ENCODE measurements at regions not wholly inside any gene's neighbourhood (a gene's known extent, or its start where the extent isn't known, plus 50 kb on each side); places are given as distances from the start of the nearest gene placed in this dataset.
A peak's percentile ranks its signal among the peaks of the same experiment; 100 is the strongest.

- no peak for DNase-seq (ENCODE audit: low spot score in 2 of 2)
- ATAC-seq (ENCODE audit: low read depth): no peak
- Mint-ChIP-seq H3K9me3 (no peaks in the 10 kb centered on the region), H3K4me1 (peaks cover 2% of the 10 kb centered on the region), H3K27ac (no peak overlapping the region), H3K27me3 (peaks cover 9% of the 10 kb centered on the region), H3K36me3 (no peaks in the 10 kb centered on the region), H3K4me3 (no peak overlapping the region)
These were observed 92.0 kb upstream of the PPM1J start for GRCh38 chr1:112807117-112807516.

- H3K4me3 Mint-ChIP-seq: no peak overlapping the region
- no peaks in the 10 kb centered on the region for H3K36me3 Mint-ChIP-seq
- ATAC-seq (ENCODE audit: low read depth) (no peak), DNase-seq (ENCODE audit: low spot score in 2 of 2) (no peak)
- no peak overlapping the region for H3K27ac Mint-ChIP-seq
- H3K27me3 Mint-ChIP-seq: peaks cover 9% of the 10 kb centered on the region
- no peaks in the 10 kb centered on the region for H3K9me3 Mint-ChIP-seq
- H3K4me1 Mint-ChIP-seq: peaks cover 2% of the 10 kb centered on the region
These were observed 91.0 kb upstream of the PPM1J start for GRCh38 chr1:112806090-112806642.

- peak overlapping the region; percentile 16 for H3K27ac Mint-ChIP-seq
- ATAC-seq (ENCODE audit: low read depth) (no peak), DNase-seq (ENCODE audit: low spot score in 2 of 2) (no peak)
- H3K4me3 Mint-ChIP-seq: no peak overlapping the region
- H3K27me3 Mint-ChIP-seq: peaks cover 7% of the 10 kb centered on the region
- H3K4me1 Mint-ChIP-seq: peaks cover 2% of the 10 kb centered on the region
- H3K9me3 Mint-ChIP-seq: no peaks in the 10 kb centered on the region
- no peaks in the 10 kb centered on the region for H3K36me3 Mint-ChIP-seq
These were observed 90.2 kb upstream of the PPM1J start for GRCh38 chr1:112805155-112805853.

- H3K9me3 Mint-ChIP-seq: no peaks in the 10 kb centered on the region
- no peak overlapping the region for H3K27ac Mint-ChIP-seq
- peaks cover 7% of the 10 kb centered on the region for H3K27me3 Mint-ChIP-seq
- peaks cover 2% of the 10 kb centered on the region for H3K4me1 Mint-ChIP-seq
- no peak overlapping the region for H3K4me3 Mint-ChIP-seq
- ATAC-seq (ENCODE audit: low read depth): peak; percentile 92
- H3K36me3 Mint-ChIP-seq: no peaks in the 10 kb centered on the region
- DNase-seq (ENCODE audit: low spot score in 2 of 2): peak; percentile 21 to 23
These were observed 89.0 kb upstream of the PPM1J start for GRCh38 chr1:112803906-112804762.

GRCh38 chr1:112800289-112800688 lies 85.2 kb upstream of the PPM1J start:
- H3K4me3 Mint-ChIP-seq: no peak overlapping the region
- H3K9me3 Mint-ChIP-seq: no peaks in the 10 kb centered on the region
- ATAC-seq (ENCODE audit: low read depth): no peak
- H3K36me3 Mint-ChIP-seq: no peaks in the 10 kb centered on the region
- no peak for DNase-seq (ENCODE audit: low spot score in 2 of 2)
- H3K27me3 Mint-ChIP-seq: peaks cover 6% of the 10 kb centered on the region
- peaks cover 6% of the 10 kb centered on the region for H3K4me1 Mint-ChIP-seq
- H3K27ac Mint-ChIP-seq: no peak overlapping the region

- Mint-ChIP-seq H3K9me3 (no peaks in the 10 kb centered on the region), H3K4me3 (no peak overlapping the region), H3K27ac (no peak overlapping the region), H3K27me3 (peaks cover 2% of the 10 kb centered on the region), H3K4me1 (peaks cover 6% of the 10 kb centered on the region), H3K36me3 (no peaks in the 10 kb centered on the region)
- DNase-seq (ENCODE audit: low spot score in 2 of 2) (no peak), ATAC-seq (ENCODE audit: low read depth) (no peak)
These were observed 83.2 kb upstream of the PPM1J start for GRCh38 chr1:112798292-112798691.

- DNase-seq (ENCODE audit: low spot score in 2 of 2) (no peak), ATAC-seq (ENCODE audit: low read depth) (no peak)
- no peaks in the 10 kb centered on the region for H3K36me3 Mint-ChIP-seq
- H3K4me1 Mint-ChIP-seq: peaks cover 6% of the 10 kb centered on the region
- no peaks in the 10 kb centered on the region for H3K27me3 Mint-ChIP-seq
- H3K9me3 Mint-ChIP-seq: no peaks in the 10 kb centered on the region
- no peak overlapping the region for H3K27ac Mint-ChIP-seq
- no peak overlapping the region for H3K4me3 Mint-ChIP-seq
These were observed 82.1 kb upstream of the PPM1J start for GRCh38 chr1:112797224-112797623.

GRCh38 chr1:112794654-112795239 lies 79.6 kb upstream of the PPM1J start:
- Mint-ChIP-seq H3K27me3 (peaks cover 5% of the 10 kb centered on the region), H3K4me1 (peaks cover 6% of the 10 kb centered on the region), H3K36me3 (no peaks in the 10 kb centered on the region), H3K9me3 (no peaks in the 10 kb centered on the region), H3K4me3 (no peak overlapping the region), H3K27ac (no peak overlapping the region)
- no peak for ATAC-seq (ENCODE audit: low read depth)
- no peak for DNase-seq (ENCODE audit: low spot score in 2 of 2)

GRCh38 chr1:112793631-112794565 lies 78.8 kb upstream of the PPM1J start:
- DNase-seq (ENCODE audit: low spot score in 2 of 2) (no peak), ATAC-seq (ENCODE audit: low read depth) (no peak)
- peaks cover 6% of the 10 kb centered on the region for H3K4me1 Mint-ChIP-seq
- no peak overlapping the region for H3K4me3 Mint-ChIP-seq
- H3K9me3 Mint-ChIP-seq: no peaks in the 10 kb centered on the region
- H3K27me3 Mint-ChIP-seq: peaks cover 5% of the 10 kb centered on the region
- no peak overlapping the region for H3K27ac Mint-ChIP-seq
- no peaks in the 10 kb centered on the region for H3K36me3 Mint-ChIP-seq

- DNase-seq (ENCODE audit: low spot score in 2 of 2) (no peak), ATAC-seq (ENCODE audit: low read depth) (no peak)
- Mint-ChIP-seq H3K27me3 (peaks cover 6% of the 10 kb centered on the region), H3K4me3 (no peak overlapping the region), H3K36me3 (no peaks in the 10 kb centered on the region), H3K9me3 (peaks cover 1% of the 10 kb centered on the region), H3K4me1 (peaks cover 6% of the 10 kb centered on the region), H3K27ac (no peak overlapping the region)
These were observed 76.6 kb upstream of the PPM1J start for GRCh38 chr1:112791723-112792104.

GRCh38 chr1:112790920-112791722 lies 76.0 kb upstream of the PPM1J start:
- peaks cover 6% of the 10 kb centered on the region for H3K4me1 Mint-ChIP-seq
- no peaks in the 10 kb centered on the region for H3K36me3 Mint-ChIP-seq
- no peak overlapping the region for H3K4me3 Mint-ChIP-seq
- no peak for ATAC-seq (ENCODE audit: low read depth)
- H3K9me3 Mint-ChIP-seq: peaks cover 1% of the 10 kb centered on the region
- no peak overlapping the region for H3K27ac Mint-ChIP-seq
- DNase-seq (ENCODE audit: low spot score in 2 of 2): no peak
- H3K27me3 Mint-ChIP-seq: peaks cover 6% of the 10 kb centered on the region

GRCh38 chr1:112788561-112788960 lies 73.4 kb upstream of the PPM1J start:
- ATAC-seq (ENCODE audit: low read depth) (no peak), DNase-seq (ENCODE audit: low spot score in 2 of 2) (no peak)
- H3K9me3 Mint-ChIP-seq: peaks cover 1% of the 10 kb centered on the region
- H3K36me3 Mint-ChIP-seq: no peaks in the 10 kb centered on the region
- peaks cover 8% of the 10 kb centered on the region for H3K27me3 Mint-ChIP-seq
- H3K4me3 Mint-ChIP-seq: no peak overlapping the region
- no peaks in the 10 kb centered on the region for H3K4me1 Mint-ChIP-seq
- no peak overlapping the region for H3K27ac Mint-ChIP-seq

- H3K9me3 Mint-ChIP-seq: peaks cover 4% of the 10 kb centered on the region
- H3K4me3 Mint-ChIP-seq: no peak overlapping the region
- no peak overlapping the region for H3K27ac Mint-ChIP-seq
- no peaks in the 10 kb centered on the region for H3K36me3 Mint-ChIP-seq
- H3K4me1 Mint-ChIP-seq: no peaks in the 10 kb centered on the region
- ATAC-seq (ENCODE audit: low read depth) (no peak), DNase-seq (ENCODE audit: low spot score in 2 of 2) (no peak)
- peaks cover 8% of the 10 kb centered on the region for H3K27me3 Mint-ChIP-seq
These were observed 72.9 kb upstream of the PPM1J start for GRCh38 chr1:112788054-112788453.

Data from memory B cell (primary cell).